ENCODE measurements at regions not wholly inside any gene's neighbourhood (a gene's known extent, or its start where the extent isn't known, plus 50 kb on each side); places are given as distances from the start of the nearest gene placed in this dataset.
A peak's percentile ranks its signal among the peaks of the same experiment; 100 is the strongest.

- TF ChIP-seq CTCF (IDR thresholded peaks at IDR 0.05): no peak
- WGBS, 4 donors: 47 to 59% (median 56%) methylated on average over 15 of the region's 15 CpGs
- Histone ChIP-seq H3K27me3 (no peaks in the 10 kb centered on the region), H3K9me3 (replicated peaks in 1 of 3) (no peaks in the 10 kb centered on the region), H3K36me3 (replicated peaks in 1 of 2) (no peaks in the 10 kb centered on the region), H3K4me1 (replicated peaks in 1 of 2) (no peaks in the 10 kb centered on the region), H3K27ac (no peak overlapping the region), H3K4me3 (no peak overlapping the region)
- intact Hi-C loops (cut with DNase I): no loop called here
- DNase-seq: no peak
Measured at GRCh38 chr13:78816592-78816991, 157.6 kb upstream of the OBI1 start.

- Histone ChIP-seq H3K4me3 (no peak overlapping the region), H3K4me1 (replicated peaks in 1 of 2) (no peaks in the 10 kb centered on the region), H3K27ac (no peak overlapping the region), H3K27me3 (no peaks in the 10 kb centered on the region), H3K9me3 (replicated peaks in 1 of 3) (no peaks in the 10 kb centered on the region), H3K36me3 (replicated peaks in 1 of 2) (no peaks in the 10 kb centered on the region)
- 35 to 79% (median 52%) methylated on average over 1 of the region's 1 CpG for WGBS, 4 donors
- TF ChIP-seq POLR2A (IDR thresholded peaks at IDR 0.05): no peak
- no peak for TF ChIP-seq CTCF (IDR thresholded peaks at IDR 0.05)
- no peak for DNase-seq
- intact Hi-C loops (cut with DNase I): no loop called here
Measured at GRCh38 chr13:78816154-78816553, 157.2 kb upstream of the OBI1 start.

- WGBS, 4 donors: 51 to 72% (median 62%) methylated on average over 4 of the region's 4 CpGs
- intact Hi-C loops (cut with DNase I): no loop called here
- no peak for TF ChIP-seq POLR2A (IDR thresholded peaks at IDR 0.05)
- peak in 2 of 6 experiments; percentile 10 to 11 for TF ChIP-seq CTCF (IDR thresholded peaks at IDR 0.05)
Measured at GRCh38 chr13:78806457-78806856, 147.5 kb upstream of the OBI1 start.

GRCh38 chr13:78802912-78803311 lies 144.0 kb upstream of the OBI1 start:
- Histone ChIP-seq H3K4me3 (no peak overlapping the region), H3K9me3 (replicated peaks in 1 of 3) (no peaks in the 10 kb centered on the region), H3K36me3 (replicated peaks in 1 of 2) (no peaks in the 10 kb centered on the region), H3K4me1 (replicated peaks in 1 of 2) (no peaks in the 10 kb centered on the region), H3K27ac (no peak overlapping the region), H3K27me3 (no peaks in the 10 kb centered on the region)
- DNase-seq: no peak
- intact Hi-C loops (cut with DNase I): no loop called here
- TF ChIP-seq POLR2A (IDR thresholded peaks at IDR 0.05) (no peak), CTCF (IDR thresholded peaks at IDR 0.05) (no peak)

More at GRCh38 chr13:78806457-78806856, 147.5 kb upstream of the OBI1 start:
- H3K27me3 ChIP-seq: no peaks in the 10 kb centered on the region
- no peak overlapping the region for H3K27ac ChIP-seq
- no peaks in the 10 kb centered on the region for H3K9me3 ChIP-seq (replicated peaks in 1 of 3)
- H3K4me1 ChIP-seq (replicated peaks in 1 of 2): no peaks in the 10 kb centered on the region
- DNase-seq: no peak
- H3K4me3 ChIP-seq: no peak overlapping the region
- H3K36me3 ChIP-seq (replicated peaks in 1 of 2): no peaks in the 10 kb centered on the region

Measured in adrenal gland (tissue), 9 donors.